ENCODE measurements at regions not wholly inside any gene's neighbourhood (a gene's known extent, or its start where the extent isn't known, plus 50 kb on each side); places are given as distances from the start of the nearest gene placed in this dataset.

DNA sequence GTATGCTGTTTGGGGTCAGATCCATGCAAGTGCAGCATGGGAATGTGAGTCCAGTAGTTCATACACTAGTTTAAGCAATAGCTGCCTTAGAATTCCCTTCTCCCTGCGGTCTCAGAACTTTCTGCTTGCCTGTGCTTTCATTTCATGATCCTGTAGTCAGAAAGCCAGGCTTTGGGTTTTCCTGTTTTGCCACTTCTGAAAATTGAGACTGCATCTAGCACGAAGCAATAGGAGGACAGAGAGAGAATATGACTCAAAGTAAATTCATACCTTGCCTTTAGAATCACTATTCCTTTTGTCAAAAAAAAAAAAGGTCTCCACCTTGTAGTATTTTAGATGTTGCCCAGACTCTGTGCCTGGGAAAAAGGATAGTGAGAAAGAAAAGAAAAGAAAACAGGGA, 161.2 kb upstream of the SNX7 start:
- Histone ChIP-seq H3K79me2 (ENCODE audit: control insufficient read depth, insufficient read depth, low read length) (no peaks in the 10 kb centered on the region), H3K27ac (ENCODE audit: control insufficient read depth, insufficient read depth) (no peak overlapping the region), H3K9ac (ENCODE audit: control insufficient read depth, insufficient read depth, low read length) (no peak overlapping the region), H3K4me2 (ENCODE audit: control insufficient read depth, insufficient read depth) (no peak overlapping the region), H3K4me3 (no peak overlapping the region), H2AFZ (ENCODE audit: control insufficient read depth, low read depth, low read length) (no peak overlapping the region), H3K36me3 (ENCODE audit: control insufficient read depth in 2 of 2, insufficient read depth in 2 of 2, low read length in 1 of 2) (no peaks in the 10 kb centered on the region), H3K9me3 (replicated peaks; ENCODE audit: control insufficient read depth, insufficient read depth, low read length) (no peaks in the 10 kb centered on the region), H3K27me3 (replicated peaks in 1 of 2; ENCODE audit: control insufficient read depth in 2 of 2, insufficient read depth in 2 of 2, low read length in 1 of 2) (no peaks in the 10 kb centered on the region), H3K4me1 (ENCODE audit: control insufficient read depth, insufficient read depth, low read length) (no peaks in the 10 kb centered on the region), H4K20me1 (ENCODE audit: control insufficient read depth, insufficient read depth) (no peaks in the 10 kb centered on the region)
- TF ChIP-seq RB1 (IDR thresholded peaks at IDR 0.05; ENCODE audit: borderline replicate concordance) (no peak), BRCA1 (IDR thresholded peaks at IDR 0.05; ENCODE audit: low read depth, low read length) (no peak), CBX3 (IDR thresholded peaks at IDR 0.05; ENCODE audit: borderline replicate concordance, low read depth) (no peak), ASH2L (IDR thresholded peaks at IDR 0.05; ENCODE audit: borderline replicate concordance, low read depth) (no peak), ZNF384 (IDR thresholded peaks at IDR 0.05; ENCODE audit: borderline replicate concordance, low read depth, low read length) (no peak), FOS (IDR thresholded peaks at IDR 0.05; ENCODE audit: borderline replicate concordance, extremely low read depth, insufficient read length) (no peak), EZH2 (IDR thresholded peaks at IDR 0.05; ENCODE audit: borderline replicate concordance, control insufficient read depth, low read depth, low read length) (no peak)
- in situ Hi-C loops (cut with MboI) = no loop called here
- ChIA-PET RAD21 (ENCODE audit: unreplicated experiment) (no interaction called here), SMC1A (ENCODE audit: uncharacterized antibody, unreplicated experiment) (no interaction called here), CTCF (no interaction called here), POLR2A (interaction anchor here (1.4 kb wide), 1 partner anchor 11 kb away, joined by 3 read pairs; no protein-coding TSS in a partner anchor)
- no peak for DNase-seq (ENCODE audit: low read depth, low spot score)
- intact Hi-C loops (cut with micrococcal nuclease; ENCODE audit: unreplicated experiment) = no loop called here
- ATAC-seq = no peak
- 0% methylated on average over 2 of the region's 2 CpGs for WGBS (ENCODE audit: insufficient coverage, insufficient replicate concordance, low lambda C conversion rate, missing lambda C conversion rate)
- no peak for FAIRE-seq
- no TSS peak for BruUV-seq (replicated peaks)

DNA sequence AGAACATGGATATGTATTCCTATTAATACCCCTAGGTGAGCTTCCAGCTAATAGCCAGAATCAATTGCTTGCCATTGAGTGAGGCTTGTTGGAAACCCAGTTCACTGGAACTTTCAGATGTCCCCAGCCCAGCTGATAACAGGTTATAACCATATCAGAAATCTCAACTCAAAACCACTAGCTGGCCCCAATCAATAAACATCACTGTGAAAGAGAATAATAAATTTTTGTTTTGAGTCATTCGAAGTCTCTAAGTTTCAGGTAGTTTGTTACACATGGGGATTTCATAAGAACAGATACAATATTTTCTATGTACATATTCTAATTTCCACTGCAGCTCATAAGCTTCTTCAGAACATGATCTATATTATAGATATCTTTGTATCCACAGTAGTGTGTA, 162.9 kb upstream of the SNX7 start:
- in situ Hi-C loops (cut with MboI) = no loop called here
- H3K36me3 ChIP-seq (ENCODE audit: control insufficient read depth in 2 of 2, insufficient read depth in 2 of 2, low read length in 1 of 2) = no peaks in the 10 kb centered on the region
- WGBS (ENCODE audit: insufficient coverage, insufficient replicate concordance, low lambda C conversion rate, missing lambda C conversion rate) = 0% methylated on average over 1 of the region's 1 CpG
- H2AFZ ChIP-seq (ENCODE audit: control insufficient read depth, low read depth, low read length) = no peak overlapping the region
- RAD21 ChIA-PET (ENCODE audit: unreplicated experiment) = no interaction called here
- no peak for FAIRE-seq
- no peak overlapping the region for H3K4me2 ChIP-seq (ENCODE audit: control insufficient read depth, insufficient read depth)
- SMC1A ChIA-PET (ENCODE audit: uncharacterized antibody, unreplicated experiment) = interaction anchor here (0.9 to 1.0 kb wide), 2 partner anchors 9 to 30 kb away, joined by 4 read pairs; no protein-coding TSS in a partner anchor
- H3K27me3 ChIP-seq (replicated peaks in 1 of 2; ENCODE audit: control insufficient read depth in 2 of 2, insufficient read depth in 2 of 2, low read length in 1 of 2) = no peaks in the 10 kb centered on the region
- no peak overlapping the region for H3K4me3 ChIP-seq
- no peaks in the 10 kb centered on the region for H3K4me1 ChIP-seq (ENCODE audit: control insufficient read depth, insufficient read depth, low read length)
- ATAC-seq = peak; percentile 91
- no peak overlapping the region for H3K9ac ChIP-seq (ENCODE audit: control insufficient read depth, insufficient read depth, low read length)
- H3K27ac ChIP-seq (ENCODE audit: control insufficient read depth, insufficient read depth) = no peak overlapping the region
- intact Hi-C loops (cut with micrococcal nuclease; ENCODE audit: unreplicated experiment) = no loop called here
- CTCF ChIA-PET = no interaction called here
- no peaks in the 10 kb centered on the region for H3K9me3 ChIP-seq (replicated peaks; ENCODE audit: control insufficient read depth, insufficient read depth, low read length)
- no peaks in the 10 kb centered on the region for H3K79me2 ChIP-seq (ENCODE audit: control insufficient read depth, insufficient read depth, low read length)
- no peaks in the 10 kb centered on the region for H4K20me1 ChIP-seq (ENCODE audit: control insufficient read depth, insufficient read depth)
- peak; percentile 17 for DNase-seq (ENCODE audit: low read depth, low spot score)
- BruUV-seq (replicated peaks) = no TSS peak
- POLR2A ChIA-PET = interaction anchor here (0.5 to 1.0 kb wide), 2 partner anchors 9 to 235 kb away, joined by 3 to 7 read pairs; no protein-coding TSS in a partner anchor
- TF ChIP-seq POLR2AphosphoS5 (IDR thresholded peaks at IDR 0.05; ENCODE audit: low read length) (no peak), ETV6 (conservative IDR thresholded peaks at IDR 0.05 in 1 of 2, IDR thresholded peaks at IDR 0.05 in 1 of 2; ENCODE audit: borderline replicate concordance in 1 of 2, low read depth in 1 of 2) (no peak), NFIC (IDR thresholded peaks at IDR 0.05; ENCODE audit: low read depth, low read length) (no peak), MEF2B (IDR thresholded peaks at IDR 0.05; ENCODE audit: partially characterized antibody, poor library complexity, severe bottlenecking) (peak; percentile 34), POLR2AphosphoS2 (IDR thresholded peaks at IDR 0.05; ENCODE audit: low read depth, low read length) (no peak), DPF2 (IDR thresholded peaks at IDR 0.05) (no peak), SMARCA5 (IDR thresholded peaks at IDR 0.05) (no peak), RAD21 (IDR thresholded peaks at IDR 0.05; ENCODE audit: insufficient read depth, low read depth, low read length) (no peak)

All from GM12878 (cell line).